Stomach smooth muscle (tissue), 2 donors: ENCODE measurements at regions not wholly inside any gene's neighbourhood (a gene's known extent, or its start where the extent isn't known, plus 50 kb on each side); places are given as distances from the start of the nearest gene placed in this dataset.

Experiments
- H3K27ac ChIP-seq: one replicate; pipeline ENCODE4 v1.7.0; 2013; ENCODE audit warnings: mild to moderate bottlenecking, low read length, inconsistent platforms
- H3K27me3 ChIP-seq, 2 donors: one replicate each; pipeline ENCODE4 v1.7.0; 2013; ENCODE audit warnings: low read length in 2 of 2; ENCODE audit not compliant: insufficient read depth in 2 of 2, control insufficient read depth in 1 of 2
- H3K36me3 ChIP-seq, 2 donors: one replicate each; pipeline ENCODE4 v1.7.0; 2013; ENCODE audit warnings: low read length in 2 of 2; ENCODE audit not compliant: control insufficient read depth in 2 of 2, insufficient read depth in 2 of 2
- H3K4me1 ChIP-seq: one replicate; pipeline ENCODE4 v1.7.0; 2013; ENCODE audit warnings: low read length; ENCODE audit not compliant: control insufficient read depth, insufficient read depth
- H3K4me3 ChIP-seq, 2 donors: one replicate each; pipeline ENCODE4 v1.7.0; 2013; ENCODE audit warnings: low read length in 2 of 2
- H3K9ac ChIP-seq, 2 donors: one replicate each; pipeline ENCODE4 v1.7.0; 2013; ENCODE audit warnings: low read length in 2 of 2, mild to moderate bottlenecking in 1 of 2
- H3K9me3 ChIP-seq, 2 donors: one replicate each; pipeline ENCODE4 v1.7.0; 2013; ENCODE audit warnings: low read length in 2 of 2; ENCODE audit not compliant: control insufficient read depth in 2 of 2
- donor health status: healthy.
- donor health status: Pancreatic carcinoma.

- no peaks in the 10 kb centered on the region for H3K36me3 ChIP-seq
- H3K9me3 ChIP-seq, result peaks cover 1 to 2% of the 10 kb centered on the region in 2 donors
- H3K27ac ChIP-seq, result no peak overlapping the region
- no peaks in the 10 kb centered on the region for H3K4me1 ChIP-seq
- no peak overlapping the region for H3K9ac ChIP-seq
- H3K27me3 ChIP-seq, result no peaks in the 10 kb centered on the region
- no peak overlapping the region for H3K4me3 ChIP-seq
These were observed 246.7 kb upstream of the TRPM3 start for GRCh38 chr9:71368157-71368556.

- Histone ChIP-seq H3K27ac (no peak overlapping the region), H3K27me3 (no peaks in the 10 kb centered on the region), H3K4me3 (no peak overlapping the region), H3K4me1 (no peaks in the 10 kb centered on the region), H3K9me3 (no peaks in the 10 kb centered on the region), H3K9ac (no peak overlapping the region), H3K36me3 (no peaks in the 10 kb centered on the region)
These were observed 242.9 kb upstream of the TRPM3 start for GRCh38 chr9:71364186-71364955.

DNA sequence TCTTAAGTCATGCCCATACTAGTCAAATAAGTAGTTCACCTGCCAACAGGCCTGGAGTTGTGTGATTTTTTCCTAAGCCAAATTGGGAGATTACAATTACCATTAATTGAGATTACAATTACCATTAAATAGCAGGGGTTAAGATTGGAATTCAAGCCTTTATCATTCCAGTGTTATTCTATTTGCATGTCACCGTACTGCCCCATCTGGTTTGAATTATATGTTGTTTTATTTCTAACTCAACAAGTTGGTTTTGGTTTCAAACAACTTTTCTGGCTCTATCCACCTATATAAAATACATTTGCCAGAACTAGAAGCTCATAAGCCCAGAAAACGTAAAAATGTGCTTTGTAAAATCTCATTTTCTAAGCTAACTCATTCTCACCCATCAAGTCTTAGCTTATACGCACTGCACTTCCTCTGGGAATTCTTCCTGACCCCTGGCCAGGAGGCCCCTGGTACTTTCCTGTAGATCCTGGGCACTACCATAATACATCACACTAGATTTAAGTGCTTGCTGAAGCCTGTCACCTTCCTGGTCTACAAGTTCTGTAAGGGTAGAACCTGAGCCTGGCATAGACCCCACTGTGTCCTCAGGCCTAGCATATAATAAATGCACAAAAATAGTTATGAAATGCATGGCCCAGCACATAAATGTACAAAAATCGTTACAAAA lies 242.0 kb upstream of the TRPM3 start:
- Histone ChIP-seq H3K27me3 (no peaks in the 10 kb centered on the region), H3K36me3 (no peaks in the 10 kb centered on the region), H3K27ac (no peak overlapping the region), H3K9me3 (no peaks in the 10 kb centered on the region), H3K4me1 (no peaks in the 10 kb centered on the region), H3K9ac (no peak overlapping the region), H3K4me3 (no peak overlapping the region)

- Histone ChIP-seq H3K9ac (no peak overlapping the region), H3K27me3 (no peaks in the 10 kb centered on the region), H3K4me1 (no peaks in the 10 kb centered on the region), H3K36me3 (no peaks in the 10 kb centered on the region), H3K9me3 (no peaks in the 10 kb centered on the region), H3K4me3 (no peak overlapping the region), H3K27ac (no peak overlapping the region)
These were observed 239.9 kb upstream of the TRPM3 start for GRCh38 chr9:71361357-71361756.

DNA sequence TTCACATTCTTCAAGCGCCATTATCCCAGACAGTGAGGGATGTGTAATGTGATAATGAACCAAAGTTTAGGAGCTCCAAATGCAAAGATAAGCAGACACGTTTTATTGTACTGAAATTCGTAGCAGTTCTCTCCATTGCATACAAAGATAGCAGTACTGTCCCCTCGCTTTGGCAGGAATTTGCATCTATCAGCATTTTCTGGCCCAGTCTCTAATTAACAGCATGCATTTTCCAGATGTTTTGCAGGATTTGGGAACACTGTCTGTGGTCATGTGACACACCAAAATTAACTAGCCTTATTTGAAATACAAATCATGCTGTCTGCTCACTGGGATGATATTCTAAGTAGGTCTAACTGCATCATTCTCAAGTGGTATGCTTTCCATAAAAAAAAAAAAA lies 235.9 kb upstream of the TRPM3 start:
- Histone ChIP-seq H3K4me3 (no peak overlapping the region), H3K36me3 (no peaks in the 10 kb centered on the region), H3K4me1 (no peaks in the 10 kb centered on the region), H3K27me3 (no peaks in the 10 kb centered on the region), H3K9ac (no peak overlapping the region), H3K9me3 (no peaks in the 10 kb centered on the region), H3K27ac (no peak overlapping the region)

GRCh38 chr9:71355884-71356283 lies 234.5 kb upstream of the TRPM3 start:
- H3K36me3 ChIP-seq, result no peaks in the 10 kb centered on the region
- H3K27ac ChIP-seq, result no peak overlapping the region
- no peaks in the 10 kb centered on the region for H3K9me3 ChIP-seq
- H3K4me3 ChIP-seq, result no peak overlapping the region
- H3K9ac ChIP-seq, result no peak overlapping the region
- H3K4me1 ChIP-seq, result no peaks in the 10 kb centered on the region
- H3K27me3 ChIP-seq, result no peaks in the 10 kb centered on the region

- H3K4me3 ChIP-seq, result no peak overlapping the region
- H3K27me3 ChIP-seq, result no peaks in the 10 kb centered on the region
- no peaks in the 10 kb centered on the region for H3K4me1 ChIP-seq
- H3K36me3 ChIP-seq, result no peaks in the 10 kb centered on the region
- no peak overlapping the region for H3K9ac ChIP-seq
- H3K27ac ChIP-seq, result no peak overlapping the region
- no peaks in the 10 kb centered on the region for H3K9me3 ChIP-seq
These were observed 232.3 kb upstream of the TRPM3 start for GRCh38 chr9:71353720-71354119.

GRCh38 chr9:71352837-71353236 lies 231.4 kb upstream of the TRPM3 start:
- no peaks in the 10 kb centered on the region for H3K27me3 ChIP-seq
- H3K9me3 ChIP-seq, result no peaks in the 10 kb centered on the region
- no peak overlapping the region for H3K9ac ChIP-seq
- H3K4me3 ChIP-seq, result no peak overlapping the region
- no peaks in the 10 kb centered on the region for H3K36me3 ChIP-seq
- no peak overlapping the region for H3K27ac ChIP-seq
- H3K4me1 ChIP-seq, result no peaks in the 10 kb centered on the region

GRCh38 chr9:71349218-71349617 lies 227.8 kb upstream of the TRPM3 start:
- Histone ChIP-seq H3K36me3 (no peaks in the 10 kb centered on the region), H3K27me3 (no peaks in the 10 kb centered on the region), H3K9me3 (no peaks in the 10 kb centered on the region), H3K9ac (no peak overlapping the region), H3K4me1 (no peaks in the 10 kb centered on the region), H3K4me3 (no peak overlapping the region), H3K27ac (no peak overlapping the region)

DNA sequence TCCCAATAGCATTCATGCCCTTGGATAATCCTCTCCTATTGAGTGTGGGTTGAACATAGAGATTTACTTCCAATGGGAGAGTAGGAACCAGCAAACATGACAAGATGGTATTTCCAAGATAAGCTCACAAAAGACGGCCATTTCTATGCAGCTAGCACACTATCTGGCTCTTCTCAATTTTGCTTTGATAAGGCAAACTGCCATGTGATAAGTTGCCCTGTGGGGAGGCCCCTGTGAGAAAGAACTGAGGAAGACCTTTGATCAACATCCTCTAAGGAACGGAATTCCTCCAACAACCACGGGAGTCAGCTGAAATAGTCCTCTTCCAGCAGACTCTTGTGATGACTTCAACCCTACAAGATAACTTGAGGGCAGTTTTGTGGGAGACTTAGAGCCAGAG lies 211.9 kb upstream of the TRPM3 start:
- Histone ChIP-seq H3K9me3 (no peaks in the 10 kb centered on the region), H3K4me3 (no peak overlapping the region), H3K4me1 (no peaks in the 10 kb centered on the region), H3K27me3 (no peaks in the 10 kb centered on the region), H3K27ac (no peak overlapping the region), H3K36me3 (no peaks in the 10 kb centered on the region), H3K9ac (no peak overlapping the region)

- no peaks in the 10 kb centered on the region for H3K4me1 ChIP-seq
- no peaks in the 10 kb centered on the region for H3K27me3 ChIP-seq
- no peaks in the 10 kb centered on the region for H3K9me3 ChIP-seq
- H3K27ac ChIP-seq, result no peak overlapping the region
- no peak overlapping the region for H3K4me3 ChIP-seq
- no peaks in the 10 kb centered on the region for H3K36me3 ChIP-seq
- no peak overlapping the region for H3K9ac ChIP-seq
These were observed 210.2 kb upstream of the TRPM3 start for GRCh38 chr9:71331603-71332002.
